OCI-LY7 (cell line): ENCODE measurements at regions not wholly inside any gene's neighbourhood (a gene's known extent, or its start where the extent isn't known, plus 50 kb on each side); places are given as distances from the start of the nearest gene placed in this dataset.

ENCODE experiments used
- BruUV-seq: library from RNA; stranded (reverse); fragments of 400-500 nt; replicated peaks from 2 replicates; lab custom pipeline; 2021; lab: Mats Ljungman, UMichigan
- CTCF ChIA-PET: fragments of 300-600 bp; sonication (Branson Sonifier 250); formaldehyde crosslinking; loops from one replicate; lab custom pipeline; 2022; ENCODE audit warnings: antibody characterized with exemption; ENCODE audit not compliant: unreplicated experiment; lab: Charles Lee
- POLR2A ChIA-PET: fragments of 300-600 bp; sonication (Branson Sonifier 250); formaldehyde crosslinking; loops from one replicate; lab custom pipeline; 2022; ENCODE audit warnings: antibody characterized with exemption; lab: Charles Lee
- DNase-seq: peaks from one replicate; pipeline ENCODE4 v3.0.0-alpha.2; 2015; ENCODE audit warnings: low spot score
- H2AFZ ChIP-seq: fragments of 200-600 bp; sonication (generic), shearing (Covaris generic); 2 replicates; pipeline ENCODE4 v1.6.1; 2014; ENCODE audit warnings: mild to moderate bottlenecking, antibody characterized with exemption, low read length, moderate library complexity
- H3K27ac ChIP-seq: fragments of 200-600 bp; sonication (generic); 2 replicates; pipeline ENCODE4 v1.5.1; 2014; ENCODE audit warnings: mixed run types, low read depth, mild to moderate bottlenecking, moderate library complexity, low read length, inconsistent platforms; ENCODE audit not compliant: poor library complexity, severe bottlenecking
- H3K36me3 ChIP-seq: fragments of 200-600 bp; sonication (generic); 2 replicates; pipeline ENCODE4 v1.6.1; 2014; ENCODE audit warnings: mild to moderate bottlenecking, antibody characterized with exemption, low read length, moderate library complexity, mixed read lengths; ENCODE audit not compliant: insufficient read depth
- H3K4me1 ChIP-seq: fragments of 200-600 bp; sonication (generic); 2 replicates; pipeline ENCODE4 v1.5.1; 2014; ENCODE audit warnings: mild to moderate bottlenecking, low read length; ENCODE audit not compliant: insufficient read depth, poor library complexity, severe bottlenecking
- H3K4me2 ChIP-seq: fragments of 200-600 bp; sonication (generic); 2 replicates; pipeline ENCODE4 v1.6.1; 2014; ENCODE audit warnings: mild to moderate bottlenecking, low read length
- H3K4me3 ChIP-seq: fragments of 200-600 bp; sonication (generic); 2 replicates; pipeline ENCODE4 v1.5.1; 2014; ENCODE audit warnings: mild to moderate bottlenecking, low read depth, low read length; ENCODE audit not compliant: poor library complexity, severe bottlenecking
- H3K79me2 ChIP-seq: fragments of 200-600 bp; sonication (generic); 2 replicates; pipeline ENCODE4 v1.6.1; 2016; ENCODE audit warnings: low read depth, mild to moderate bottlenecking, low read length, moderate library complexity, mixed read lengths; ENCODE audit not compliant: insufficient read depth
- H3K9me2 ChIP-seq: fragments of 200-600 bp; sonication (generic); 2 replicates; pipeline ENCODE4 v1.6.1; 2016; ENCODE audit warnings: mild to moderate bottlenecking, low read length, mixed read lengths; ENCODE audit not compliant: insufficient read depth
- H3K9me3 ChIP-seq: fragments of 200-600 bp; sonication (generic); 2 replicates; pipeline ENCODE4 v1.6.1; 2014; ENCODE audit warnings: mild to moderate bottlenecking, mixed run types, low read length, mixed read lengths
- H4K20me1 ChIP-seq: fragments of 200-600 bp; sonication (generic); 2 replicates; pipeline ENCODE4 v1.6.1; 2014; ENCODE audit warnings: mild to moderate bottlenecking, antibody characterized with exemption, low read length, moderate library complexity, mixed read lengths; ENCODE audit not compliant: insufficient read depth
- CTCF ChIP-seq: fragments of 200-600 bp; sonication (generic); conservative IDR thresholded peaks from 2 replicates; pipeline ENCODE4 v1.5.1; 2014; ENCODE audit warnings: mild to moderate bottlenecking, antibody characterized with exemption, low read length, moderate library complexity, mixed read lengths
- EZH2phosphoT487 ChIP-seq: fragments of 200-600 bp; sonication (generic); IDR thresholded peaks from 2 replicates; pipeline ENCODE4 v1.6.1; 2018; ENCODE audit warnings: low read depth, borderline replicate concordance, mild to moderate bottlenecking, mixed run types, antibody characterized with exemption, low read length, moderate library complexity, mixed read lengths
- intact Hi-C: fragments of 100-400 bp; cut with micrococcal nuclease; formaldehyde crosslinking; loops from one replicate; pipeline ENCODE4 v1.10.0; 2022; ENCODE audit not compliant: unreplicated experiment

GRCh38 chr9:108347463-108348188 lies 508.2 kb downstream of the ACTL7B start:
- no peak for DNase-seq
- Histone ChIP-seq H3K4me3 (no peak overlapping the region), H3K9me2 (no peaks in the 10 kb centered on the region), H3K36me3 (no peaks in the 10 kb centered on the region), H3K27ac (no peak overlapping the region), H3K79me2 (no peaks in the 10 kb centered on the region), H2AFZ (no peak overlapping the region), H3K9me3 (no peaks in the 10 kb centered on the region), H3K4me1 (no peaks in the 10 kb centered on the region), H4K20me1 (no peaks in the 10 kb centered on the region), H3K4me2 (no peak overlapping the region)
- no TSS peak for BruUV-seq
- intact Hi-C loops, result no loop called here
- no peak for TF ChIP-seq EZH2phosphoT487
- TF ChIP-seq CTCF, result no peak
- POLR2A ChIA-PET, result no interaction called here
- CTCF ChIA-PET, result no interaction called here

- ChIA-PET POLR2A (no interaction called here), CTCF (no interaction called here)
- Histone ChIP-seq H3K4me3 (no peak overlapping the region), H3K36me3 (no peaks in the 10 kb centered on the region), H3K79me2 (no peaks in the 10 kb centered on the region), H3K4me1 (no peaks in the 10 kb centered on the region), H3K9me3 (no peaks in the 10 kb centered on the region), H3K27ac (no peak overlapping the region), H2AFZ (no peak overlapping the region), H3K4me2 (no peak overlapping the region), H4K20me1 (no peaks in the 10 kb centered on the region), H3K9me2 (no peaks in the 10 kb centered on the region)
- TF ChIP-seq EZH2phosphoT487, result no peak
- TF ChIP-seq CTCF, result no peak
- no TSS peak for BruUV-seq
- no peak for DNase-seq
- intact Hi-C loops, result no loop called here
These were observed 510.0 kb downstream of the ACTL7B start for GRCh38 chr9:108345826-108346225.

GRCh38 chr9:108339251-108339650 lies 516.5 kb downstream of the ACTL7B start:
- Histone ChIP-seq H3K9me2 (no peaks in the 10 kb centered on the region), H3K4me2 (no peak overlapping the region), H3K4me3 (no peak overlapping the region), H3K4me1 (no peaks in the 10 kb centered on the region), H3K36me3 (no peaks in the 10 kb centered on the region), H3K9me3 (no peaks in the 10 kb centered on the region), H2AFZ (no peak overlapping the region), H3K27ac (no peak overlapping the region), H4K20me1 (no peaks in the 10 kb centered on the region), H3K79me2 (no peaks in the 10 kb centered on the region)
- BruUV-seq, result no TSS peak
- no peak for TF ChIP-seq CTCF
- DNase-seq, result no peak
- intact Hi-C loops, result no loop called here
- ChIA-PET CTCF (no interaction called here), POLR2A (no interaction called here)
